ENCODE measurements at regions not wholly inside any gene's neighbourhood (a gene's known extent, or its start where the extent isn't known, plus 50 kb on each side); places are given as distances from the start of the nearest gene placed in this dataset.

DNA sequence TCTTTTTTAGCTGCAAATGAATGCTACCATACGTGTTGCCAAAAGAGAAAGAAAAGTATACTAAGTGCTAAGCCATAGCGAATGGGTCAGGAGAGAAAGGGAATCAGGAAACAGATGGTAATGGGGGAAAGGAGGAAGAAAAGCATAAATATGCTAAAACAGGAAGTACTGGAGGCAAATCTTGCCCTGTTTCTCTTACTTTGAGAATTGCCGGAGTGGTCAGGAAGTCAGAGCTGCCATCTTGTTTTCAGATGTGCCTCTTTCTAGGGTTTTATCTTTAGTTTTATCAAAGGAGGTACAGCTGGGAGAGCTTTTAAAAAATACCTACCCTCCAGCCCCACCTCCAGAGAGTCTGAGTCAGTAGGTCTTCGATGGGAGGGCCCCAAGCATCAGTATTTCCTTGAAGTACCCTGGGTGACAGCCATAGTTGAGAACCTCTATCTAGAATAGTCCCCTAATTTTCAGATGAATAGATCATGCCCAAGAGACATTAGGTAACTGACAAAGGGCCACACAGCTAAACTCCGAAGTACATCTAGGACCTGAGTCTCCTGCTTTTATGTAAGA, 193.3 kb downstream of the CLIC5 start:
- H3K4me1 ChIP-seq (ENCODE audit: low read depth, poor library complexity, severe bottlenecking), result no peaks in the 10 kb centered on the region
- H3K9ac ChIP-seq, result no peak overlapping the region
- H3K27me3 ChIP-seq (ENCODE audit: insufficient read depth, low read depth), result no peaks in the 10 kb centered on the region
- H3K4me3 ChIP-seq (IDR thresholded peaks at IDR 0.05; ENCODE audit: insufficient read depth, low read depth, low read length), result no peak overlapping the region
- H4K20me1 ChIP-seq (ENCODE audit: insufficient read depth), result no peaks in the 10 kb centered on the region
- H3K36me3 ChIP-seq (ENCODE audit: insufficient read depth), result no peaks in the 10 kb centered on the region
- no peak overlapping the region for H2AFZ ChIP-seq (ENCODE audit: low read depth)
- H3K4me2 ChIP-seq, result no peak overlapping the region
- H3K27ac ChIP-seq, result no peak overlapping the region
- no peaks in the 10 kb centered on the region for H3K79me2 ChIP-seq (ENCODE audit: insufficient read depth, low read depth)
- TF ChIP-seq, protein P1, sequence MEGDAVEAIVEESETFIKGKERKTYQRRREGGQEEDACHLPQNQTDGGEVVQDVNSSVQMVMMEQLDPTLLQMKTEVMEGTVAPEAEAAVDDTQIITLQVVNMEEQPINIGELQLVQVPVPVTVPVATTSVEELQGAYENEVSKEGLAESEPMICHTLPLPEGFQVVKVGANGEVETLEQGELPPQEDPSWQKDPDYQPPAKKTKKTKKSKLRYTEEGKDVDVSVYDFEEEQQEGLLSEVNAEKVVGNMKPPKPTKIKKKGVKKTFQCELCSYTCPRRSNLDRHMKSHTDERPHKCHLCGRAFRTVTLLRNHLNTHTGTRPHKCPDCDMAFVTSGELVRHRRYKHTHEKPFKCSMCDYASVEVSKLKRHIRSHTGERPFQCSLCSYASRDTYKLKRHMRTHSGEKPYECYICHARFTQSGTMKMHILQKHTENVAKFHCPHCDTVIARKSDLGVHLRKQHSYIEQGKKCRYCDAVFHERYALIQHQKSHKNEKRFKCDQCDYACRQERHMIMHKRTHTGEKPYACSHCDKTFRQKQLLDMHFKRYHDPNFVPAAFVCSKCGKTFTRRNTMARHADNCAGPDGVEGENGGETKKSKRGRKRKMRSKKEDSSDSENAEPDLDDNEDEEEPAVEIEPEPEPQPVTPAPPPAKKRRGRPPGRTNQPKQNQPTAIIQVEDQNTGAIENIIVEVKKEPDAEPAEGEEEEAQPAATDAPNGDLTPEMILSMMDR (conservative IDR thresholded peaks at IDR 0.05; ENCODE audit: low read depth, low read length), result no peak

DNA sequence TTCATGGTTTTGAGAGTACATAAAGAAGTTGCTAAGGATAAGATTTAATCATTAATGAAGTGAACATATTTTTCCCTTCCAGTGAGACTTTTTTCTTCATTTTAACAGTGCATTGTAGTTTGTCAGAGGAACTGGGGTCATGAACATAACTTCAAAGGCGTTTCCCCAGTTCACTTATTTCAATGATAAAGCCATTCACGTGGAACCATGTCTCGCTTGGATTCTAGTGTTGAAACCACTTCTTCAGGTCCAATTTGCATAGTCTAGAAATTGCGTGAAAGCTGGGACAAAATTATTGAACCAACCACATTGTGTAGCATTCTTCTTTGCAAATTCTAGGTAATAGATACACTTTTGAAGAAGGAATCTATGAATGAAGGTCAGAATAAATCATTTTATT, 197.0 kb downstream of the CLIC5 start:
- no peak overlapping the region for H3K4me2 ChIP-seq
- H3K4me1 ChIP-seq (ENCODE audit: low read depth, poor library complexity, severe bottlenecking), result peaks cover 5% of the 10 kb centered on the region
- no peaks in the 10 kb centered on the region for H3K79me2 ChIP-seq (ENCODE audit: insufficient read depth, low read depth)
- no peak overlapping the region for H3K9ac ChIP-seq
- H3K4me3 ChIP-seq (IDR thresholded peaks at IDR 0.05; ENCODE audit: insufficient read depth, low read depth, low read length), result no peak overlapping the region
- H3K36me3 ChIP-seq (ENCODE audit: insufficient read depth), result no peaks in the 10 kb centered on the region
- no peak overlapping the region for H2AFZ ChIP-seq (ENCODE audit: low read depth)
- no peaks in the 10 kb centered on the region for H3K27me3 ChIP-seq (ENCODE audit: insufficient read depth, low read depth)
- H4K20me1 ChIP-seq (ENCODE audit: insufficient read depth), result no peaks in the 10 kb centered on the region
- TF ChIP-seq, protein P1 (conservative IDR thresholded peaks at IDR 0.05; ENCODE audit: low read depth, low read length), result no peak
- H3K27ac ChIP-seq, result no peak overlapping the region

DNA sequence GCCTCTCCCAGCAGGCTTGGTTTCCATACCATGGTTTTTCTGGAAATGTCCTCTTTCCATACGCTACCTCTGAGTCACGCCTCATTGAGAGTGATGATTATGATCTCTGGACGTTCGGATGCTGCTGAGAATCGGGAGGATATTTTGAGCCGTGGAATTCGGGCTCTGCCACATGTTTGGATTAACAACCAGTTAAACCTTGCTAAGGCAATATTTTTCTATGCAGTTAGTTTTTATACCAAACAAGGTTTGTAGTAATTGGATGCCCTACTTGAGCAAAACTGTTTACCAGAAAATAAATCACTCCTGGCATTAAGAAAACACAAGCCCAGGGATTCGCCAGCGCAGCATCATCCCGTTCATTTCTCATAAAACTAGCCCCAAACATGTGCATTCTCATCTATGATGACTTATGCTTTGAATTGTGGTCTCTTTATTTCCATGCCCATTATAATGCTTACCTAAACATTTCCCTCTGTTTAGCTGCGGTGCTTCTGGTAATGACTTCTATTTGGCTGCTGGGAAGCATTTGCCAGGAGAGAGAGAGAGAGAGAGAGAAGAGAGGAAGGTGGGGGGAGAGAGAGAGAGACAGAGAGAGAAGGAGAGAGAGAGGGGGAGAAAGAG, 198.9 kb downstream of the CLIC5 start:
- Histone ChIP-seq H3K36me3 (ENCODE audit: insufficient read depth) (no peaks in the 10 kb centered on the region), H3K79me2 (ENCODE audit: insufficient read depth, low read depth) (no peaks in the 10 kb centered on the region), H3K4me3 (IDR thresholded peaks at IDR 0.05; ENCODE audit: insufficient read depth, low read depth, low read length) (no peak overlapping the region), H2AFZ (ENCODE audit: low read depth) (no peak overlapping the region), H3K9ac (no peak overlapping the region), H3K27ac (no peak overlapping the region), H3K27me3 (ENCODE audit: insufficient read depth, low read depth) (no peaks in the 10 kb centered on the region), H3K4me1 (ENCODE audit: low read depth, poor library complexity, severe bottlenecking) (peaks cover 7% of the 10 kb centered on the region), H3K4me2 (no peak overlapping the region), H4K20me1 (ENCODE audit: insufficient read depth) (no peaks in the 10 kb centered on the region)
- TF ChIP-seq, protein P1 (conservative IDR thresholded peaks at IDR 0.05; ENCODE audit: low read depth, low read length), result no peak

DNA sequence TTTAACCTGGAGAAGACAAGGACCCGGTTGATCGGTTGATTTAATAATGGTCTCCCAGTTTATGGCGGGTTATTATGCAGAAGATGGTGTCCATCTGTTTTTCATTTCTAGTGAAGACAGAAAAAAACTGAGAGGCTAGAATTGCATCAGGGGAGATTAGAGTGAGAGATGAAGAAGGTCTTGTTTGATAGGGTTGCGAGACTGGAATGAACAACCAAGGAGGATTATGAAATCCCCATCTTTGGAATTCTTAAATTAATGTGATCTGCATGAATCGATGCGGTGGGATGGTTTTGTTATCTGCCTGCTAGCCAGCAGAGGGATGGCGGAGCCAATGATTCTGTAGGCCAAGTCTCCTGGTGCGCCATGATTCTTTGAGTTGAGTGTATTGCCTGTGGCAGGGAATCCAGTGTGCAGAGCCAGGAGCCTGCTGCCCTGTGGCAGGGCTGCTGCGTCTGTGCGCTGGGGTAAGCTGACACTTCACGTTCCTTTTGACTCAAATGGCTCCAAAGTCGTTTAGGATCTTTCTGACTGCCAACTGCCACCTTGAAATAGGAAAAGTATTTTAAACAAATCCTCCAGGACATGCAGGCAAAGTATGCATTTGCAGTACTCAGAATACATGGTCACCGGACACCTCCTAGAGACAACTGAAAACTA, 200.1 kb downstream of the CLIC5 start:
- Histone ChIP-seq H3K27me3 (ENCODE audit: insufficient read depth, low read depth) (no peaks in the 10 kb centered on the region), H3K4me1 (ENCODE audit: low read depth, poor library complexity, severe bottlenecking) (peaks cover 7% of the 10 kb centered on the region), H2AFZ (ENCODE audit: low read depth) (no peak overlapping the region), H3K79me2 (ENCODE audit: insufficient read depth, low read depth) (no peaks in the 10 kb centered on the region), H4K20me1 (ENCODE audit: insufficient read depth) (no peaks in the 10 kb centered on the region), H3K4me2 (no peak overlapping the region), H3K9ac (no peak overlapping the region), H3K27ac (no peak overlapping the region), H3K36me3 (ENCODE audit: insufficient read depth) (no peaks in the 10 kb centered on the region), H3K4me3 (IDR thresholded peaks at IDR 0.05; ENCODE audit: insufficient read depth, low read depth, low read length) (no peak overlapping the region)
- TF ChIP-seq, protein P1 (conservative IDR thresholded peaks at IDR 0.05; ENCODE audit: low read depth, low read length), result no peak
